ENCODE measurements at regions not wholly inside any gene's neighbourhood (a gene's known extent, or its start where the extent isn't known, plus 50 kb on each side); places are given as distances from the start of the nearest gene placed in this dataset.
"Not testable (repeated sequence)": the region's sequence is repeated elsewhere in the genome, so short reads cannot be mapped to it uniquely, and the experiment has no call there.

DNA sequence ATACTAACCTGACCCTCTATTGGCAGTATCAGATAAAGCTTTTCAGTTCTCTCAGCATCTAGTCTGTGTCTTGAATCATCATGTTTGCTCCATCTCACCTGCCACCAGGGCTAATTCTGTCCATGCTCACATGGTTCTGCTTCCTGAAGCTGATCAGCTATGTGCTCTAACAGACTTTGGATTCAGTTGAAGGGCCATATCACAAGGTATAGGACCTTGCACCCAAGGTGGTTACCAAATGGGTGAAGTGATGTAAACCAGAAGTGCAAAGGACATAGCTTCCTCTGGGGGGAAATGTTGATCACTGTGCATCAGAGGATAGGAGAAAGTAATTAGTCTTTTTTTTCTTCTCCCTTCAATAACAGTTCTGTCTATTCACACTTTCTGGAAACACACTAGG lies 417.0 kb upstream of the ANO5 start:
- TF ChIP-seq CTCF (conservative IDR thresholded peaks at IDR 0.05; ENCODE audit: low read depth): no peak
- ChIA-PET POLR2A (ENCODE audit: low non-redundant PET) (no interaction called here), CTCF (no interaction called here)
- no peak overlapping the region for H3K27ac ChIP-seq
- no peak for DNase-seq (ENCODE audit: low spot score)

DNA sequence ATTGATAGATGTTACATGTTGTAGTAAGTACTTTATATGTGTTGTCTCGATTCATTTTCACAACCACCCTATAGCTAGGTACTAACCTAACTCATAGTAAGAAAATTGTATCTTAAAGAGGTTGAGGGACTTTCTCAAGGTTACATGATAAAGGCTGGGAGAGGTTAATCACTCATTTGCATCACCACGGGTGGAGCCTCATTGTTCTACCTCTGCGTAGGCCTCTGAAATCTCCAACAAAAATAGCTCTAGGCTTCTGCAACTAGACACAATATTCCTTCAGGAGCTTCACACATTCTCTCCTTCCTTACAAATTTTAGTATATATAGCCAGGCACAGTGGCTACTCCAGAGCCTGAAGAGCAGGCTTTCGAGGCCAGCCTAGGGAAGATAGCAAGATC lies 408.9 kb upstream of the ANO5 start:
- no peak for DNase-seq (ENCODE audit: low spot score)
- ChIA-PET POLR2A (ENCODE audit: low non-redundant PET) (no interaction called here), CTCF (no interaction called here)
- no peak for TF ChIP-seq CTCF (conservative IDR thresholded peaks at IDR 0.05; ENCODE audit: low read depth)
- no peak overlapping the region for H3K27ac ChIP-seq

DNA sequence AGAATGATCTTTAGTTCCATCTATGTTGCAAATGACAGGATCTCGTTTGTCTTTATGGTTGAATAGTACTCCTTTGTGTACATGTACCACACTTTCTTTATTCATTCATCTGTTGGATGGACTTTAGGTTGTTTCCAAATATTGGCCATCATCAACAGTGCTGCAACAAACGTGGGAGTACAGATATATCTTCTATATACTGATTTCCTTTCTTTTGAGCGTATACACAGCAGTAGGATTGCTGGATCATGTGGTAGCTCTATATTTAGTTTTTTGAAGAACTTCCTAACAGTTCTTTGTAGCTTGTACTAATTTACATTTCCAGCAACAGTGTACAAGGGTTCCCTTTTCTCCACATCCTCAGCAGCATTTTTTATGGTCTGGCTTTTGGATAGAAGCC lies 407.5 kb upstream of the ANO5 start:
- POLR2A ChIA-PET (ENCODE audit: low non-redundant PET): no interaction called here
- CTCF ChIA-PET: no interaction called here
- no peak overlapping the region for H3K27ac ChIP-seq
- DNase-seq (ENCODE audit: low spot score): no peak
- TF ChIP-seq CTCF (conservative IDR thresholded peaks at IDR 0.05; ENCODE audit: low read depth): no peak

DNA sequence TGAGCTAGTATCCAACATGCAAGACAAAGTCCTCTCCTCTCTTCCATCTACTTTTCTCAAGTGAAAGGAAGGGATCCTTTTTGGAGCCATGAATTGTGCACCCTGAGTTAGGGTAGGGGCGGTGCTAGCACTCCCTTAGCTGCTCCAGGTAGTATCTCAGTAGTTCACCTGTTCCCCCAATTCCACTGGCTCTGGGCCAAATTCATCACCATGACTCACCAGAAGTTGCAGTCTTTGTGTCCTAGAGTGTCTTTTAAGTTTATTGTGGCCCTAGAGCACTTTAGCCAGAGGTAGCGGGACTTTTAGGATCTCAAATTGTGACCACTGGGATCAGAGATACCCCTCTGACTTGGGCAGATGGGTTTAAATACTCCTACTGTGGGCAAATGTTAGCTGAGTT lies 398.6 kb upstream of the ANO5 start:
- no peak overlapping the region for H3K27ac ChIP-seq
- ChIA-PET CTCF (interaction anchor here (0.6 kb wide), 1 partner anchor 51 kb away, joined by 3 read pairs; no protein-coding TSS in a partner anchor), POLR2A (ENCODE audit: low non-redundant PET) (no interaction called here)
- no peak for DNase-seq (ENCODE audit: low spot score)
- no peak for TF ChIP-seq CTCF (conservative IDR thresholded peaks at IDR 0.05; ENCODE audit: low read depth)

DNA sequence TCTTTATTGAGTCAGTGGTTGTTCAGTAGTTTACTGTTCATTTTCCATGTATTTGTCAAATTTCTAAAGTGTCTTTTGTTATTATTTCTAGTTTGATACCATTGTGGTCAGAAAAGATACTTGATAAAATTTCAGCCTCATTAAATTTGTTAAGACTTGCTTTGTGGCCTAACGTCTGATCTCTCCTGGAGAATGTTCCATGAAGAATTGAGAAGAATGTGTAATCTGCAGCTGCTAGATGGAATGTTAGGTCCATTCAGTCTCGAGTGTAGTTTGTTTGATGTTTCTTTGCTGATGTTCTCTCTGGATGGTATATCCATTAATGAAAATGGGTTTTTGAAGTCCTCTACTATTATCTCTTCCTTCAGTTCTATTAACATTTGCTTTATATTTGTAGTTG lies 394.7 kb upstream of the ANO5 start:
- POLR2A ChIA-PET (ENCODE audit: low non-redundant PET): no interaction called here
- no peak overlapping the region for H3K27ac ChIP-seq
- no peak for TF ChIP-seq CTCF (conservative IDR thresholded peaks at IDR 0.05; ENCODE audit: low read depth)
- CTCF ChIA-PET: no interaction called here
- no peak for DNase-seq (ENCODE audit: low spot score)

DNA sequence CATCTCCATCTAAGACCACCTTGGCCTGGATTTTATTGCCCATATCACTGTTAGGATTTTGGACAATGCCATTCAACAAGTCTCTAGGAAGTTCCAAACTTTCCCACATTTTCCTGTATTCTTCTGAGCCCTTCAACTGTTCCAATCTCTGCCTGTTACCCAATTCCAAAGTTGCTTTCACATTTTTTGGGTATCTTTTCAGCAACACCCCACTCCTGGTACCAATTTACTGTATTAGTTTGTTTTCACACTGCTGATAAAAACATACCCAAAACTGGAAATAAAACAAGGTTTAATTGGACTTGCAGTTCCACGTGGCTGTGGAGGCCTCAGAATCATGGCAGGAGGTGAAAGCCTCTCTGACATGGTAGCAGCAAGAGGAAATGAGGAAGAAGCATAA lies 388.4 kb upstream of the ANO5 start:
- H3K27ac ChIP-seq; CTCF ChIA-PET; POLR2A ChIA-PET (ENCODE audit: low non-redundant PET); DNase-seq (ENCODE audit: low spot score): not testable (repeated sequence)

DNA sequence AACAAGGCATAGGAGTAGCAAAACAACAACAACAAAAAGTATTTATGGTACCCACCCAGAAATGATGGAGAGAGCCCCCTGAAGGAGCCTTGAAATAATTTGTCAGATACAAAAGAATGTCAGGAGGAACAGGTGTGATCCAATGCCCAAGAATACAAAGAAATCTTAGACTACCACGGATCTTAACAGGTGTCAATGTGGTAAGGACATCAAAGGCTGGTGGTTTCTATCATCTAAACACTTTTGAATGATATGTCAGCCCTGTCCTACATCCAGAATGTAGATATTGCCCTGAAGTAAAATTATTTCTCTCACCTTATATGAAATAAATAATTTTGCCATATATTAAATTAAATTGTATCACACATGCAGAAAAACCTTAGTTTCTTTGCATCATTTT lies 386.4 kb upstream of the ANO5 start:
- H3K27ac ChIP-seq: no peak overlapping the region
- CTCF ChIA-PET: no interaction called here
- no peak for TF ChIP-seq CTCF (conservative IDR thresholded peaks at IDR 0.05; ENCODE audit: low read depth)
- no peak for DNase-seq (ENCODE audit: low spot score)
- POLR2A ChIA-PET (ENCODE audit: low non-redundant PET): no interaction called here

Measured in RWPE1 (cell line).